ENCODE measurements at regions not wholly inside any gene's neighbourhood (a gene's known extent, or its start where the extent isn't known, plus 50 kb on each side); places are given as distances from the start of the nearest gene placed in this dataset.

DNA sequence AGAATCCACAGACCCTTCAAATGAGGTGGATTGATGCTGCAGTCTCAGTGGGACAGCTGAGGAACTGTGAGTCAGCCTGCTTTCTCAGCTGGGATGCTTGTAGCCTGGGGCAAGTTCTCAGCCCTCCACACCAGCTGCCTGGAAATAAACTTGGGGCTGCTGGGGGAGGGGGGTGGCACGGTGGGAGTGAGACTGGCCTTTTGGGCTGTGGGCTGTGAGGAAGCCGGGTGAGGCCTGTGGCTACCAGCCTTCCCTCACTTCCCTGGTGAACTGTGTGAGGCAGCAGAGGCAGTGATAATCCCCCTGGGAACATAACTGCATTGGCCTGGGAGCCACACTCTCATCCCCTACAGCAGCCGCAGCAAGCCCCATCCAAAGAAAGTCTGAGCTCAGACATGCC is 114.5 kb upstream of the GUCY1A1 start:
- DNase-seq, result no peak

- no peak for DNase-seq
These were observed 118.5 kb upstream of the GUCY1A1 start for GRCh38 chr4:155548173-155548572.

DNA sequence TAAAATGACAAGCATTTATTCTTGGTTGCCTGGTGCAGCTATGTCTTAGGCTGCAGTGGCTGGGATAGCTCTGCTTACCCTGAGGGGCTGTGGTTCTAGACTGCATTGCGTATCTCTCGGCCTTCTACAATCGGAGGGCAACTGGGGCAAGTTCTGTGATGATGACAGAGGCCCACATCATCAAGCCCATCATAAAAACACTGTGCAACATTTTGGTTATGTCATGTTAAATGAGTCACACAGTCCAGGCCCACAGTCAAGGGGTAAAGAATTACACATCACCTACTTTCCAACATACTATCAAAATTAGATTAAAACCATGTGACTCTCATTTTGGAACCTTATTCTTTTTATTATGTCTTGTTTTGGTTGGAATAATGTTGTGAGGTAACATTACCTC is 120.2 kb upstream of the GUCY1A1 start:
- DNase-seq, result no peak

DNA sequence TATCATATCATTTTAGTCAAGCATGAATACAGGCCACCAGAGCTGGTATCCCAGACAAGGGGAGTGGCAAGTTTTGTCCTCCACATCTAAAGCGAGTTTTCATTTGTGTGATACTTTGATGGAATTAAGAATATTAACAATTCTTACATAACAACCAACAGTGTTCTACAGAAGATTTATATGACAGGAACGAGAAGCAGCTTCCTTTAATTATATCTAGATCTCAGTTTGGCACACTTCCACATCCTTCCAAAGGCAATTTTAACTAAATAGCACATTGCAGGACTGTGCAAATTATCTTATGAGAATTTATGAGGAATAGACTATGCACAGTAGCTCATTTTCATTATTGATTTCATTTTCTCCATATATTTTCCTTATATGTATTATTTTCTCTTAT is 121.2 kb upstream of the GUCY1A1 start:
- no peak for DNase-seq

- peak in 1 of 14 donors; percentile 3 for DNase-seq
These were observed 122.1 kb upstream of the GUCY1A1 start for GRCh38 chr4:155544547-155544946.

DNA sequence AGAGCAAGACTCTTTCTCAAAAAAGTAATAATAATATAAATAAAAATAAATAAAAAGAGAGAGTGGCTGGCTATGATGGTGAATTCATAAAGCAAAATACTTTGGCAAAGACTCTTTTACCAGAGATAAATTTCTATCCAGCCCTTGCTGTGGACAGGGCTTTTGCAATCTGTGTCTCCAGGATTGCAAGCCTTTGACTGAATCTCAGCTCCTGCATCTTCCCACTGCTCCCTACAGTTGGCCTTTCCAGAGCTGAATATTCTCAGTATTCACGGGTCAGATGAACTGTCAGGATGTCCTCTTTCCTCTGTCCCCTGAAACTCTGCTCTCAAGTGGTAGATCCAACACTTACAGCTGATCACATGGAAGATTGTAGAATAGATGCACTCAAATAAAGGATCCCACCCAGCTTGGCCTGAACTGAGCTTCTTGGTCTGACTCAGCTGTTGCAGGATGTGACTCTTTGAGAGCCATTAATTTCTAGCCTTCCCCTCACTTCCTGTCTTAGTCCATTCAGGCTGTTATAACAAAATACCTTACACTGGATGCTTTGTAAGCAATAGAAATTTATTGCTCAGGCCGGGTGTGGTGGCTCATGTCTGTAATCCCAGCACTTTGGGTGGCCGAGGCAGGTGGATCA is 123.4 kb upstream of the GUCY1A1 start:
- no peak for DNase-seq

- DNase-seq, result no peak
These were observed 124.2 kb upstream of the GUCY1A1 start for GRCh38 chr4:155542415-155542814.

DNA sequence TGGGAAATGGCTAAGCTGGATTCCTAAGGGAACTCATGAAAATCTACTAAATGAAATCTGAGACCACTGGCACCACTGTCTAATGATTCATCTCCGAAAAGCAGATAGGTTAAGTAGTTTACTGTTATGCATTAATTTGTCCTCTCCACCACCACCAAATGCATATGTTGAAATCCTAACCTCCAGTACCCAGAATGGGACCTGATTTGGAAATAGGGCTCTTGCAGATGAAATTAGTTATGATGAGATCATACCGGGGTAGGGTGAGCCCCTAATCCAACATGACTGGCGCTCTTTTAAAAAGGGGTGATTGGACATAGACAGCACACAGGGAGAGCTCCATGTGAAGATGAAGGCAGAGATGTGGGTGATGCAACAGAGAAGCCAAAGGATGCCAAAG is 124.9 kb upstream of the GUCY1A1 start:
- DNase-seq, result no peak

DNA sequence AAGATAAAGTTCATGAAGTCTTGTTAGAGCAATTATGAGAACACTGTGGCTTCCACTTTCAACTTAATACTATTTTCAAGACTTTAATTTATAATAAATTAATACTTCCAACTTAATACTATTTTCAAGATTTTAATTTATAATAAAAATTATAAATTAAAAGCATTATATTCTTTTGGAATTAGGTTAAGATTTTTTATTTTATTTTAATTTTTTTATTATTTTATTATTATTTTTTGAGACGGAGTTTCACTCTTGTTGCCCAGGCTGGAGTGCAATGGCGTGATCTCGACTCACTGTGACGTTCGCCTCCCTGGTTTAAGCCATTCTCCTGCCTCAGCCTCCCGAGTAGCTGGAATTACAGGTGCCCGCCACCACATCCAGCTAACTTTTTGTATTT is 126.0 kb upstream of the GUCY1A1 start:
- no peak for DNase-seq

GRCh38 chr4:155539746-155540145 is 126.9 kb upstream of the GUCY1A1 start:
- DNase-seq, result no peak

- DNase-seq, result no peak
These were observed 130.7 kb upstream of the GUCY1A1 start for GRCh38 chr4:155535802-155536454.

DNA sequence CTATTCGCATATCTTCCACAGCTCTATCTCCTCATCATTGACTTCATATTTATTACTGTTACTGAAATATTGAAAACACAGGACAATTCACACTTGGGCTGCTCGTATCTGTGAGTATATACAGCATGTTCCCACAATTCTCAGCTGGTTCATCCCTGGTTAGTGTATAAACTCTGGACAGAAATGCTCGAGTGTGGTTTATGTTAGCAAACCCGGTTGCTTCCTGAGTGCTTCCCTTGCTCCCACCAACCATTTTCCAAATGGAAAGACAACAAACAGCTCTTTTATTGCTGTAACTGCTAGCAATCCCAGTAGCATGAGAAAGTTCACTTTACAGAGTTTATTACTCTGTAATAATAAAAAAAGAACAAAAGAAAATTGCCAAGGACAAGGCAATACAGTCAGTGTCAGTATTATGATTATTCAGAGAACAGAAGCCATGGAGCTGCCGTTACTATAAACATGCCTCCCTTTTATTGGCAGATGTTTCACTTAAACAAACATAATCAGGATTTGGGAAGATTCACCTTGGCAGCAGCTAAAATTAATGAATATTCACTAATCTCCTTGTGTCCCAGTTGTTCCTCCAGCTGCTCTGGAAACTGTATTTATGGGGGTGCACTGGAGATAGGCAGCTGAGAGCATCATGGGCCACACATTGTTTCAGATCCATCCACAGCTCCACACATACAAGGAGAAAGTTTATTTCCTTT is 134.1 kb upstream of the GUCY1A1 start:
- DNase-seq, result no peak

- no peak for DNase-seq
These were observed 135.8 kb upstream of the GUCY1A1 start for GRCh38 chr4:155530857-155531256.

- DNase-seq, result no peak
These were observed 136.4 kb upstream of the GUCY1A1 start for GRCh38 chr4:155530290-155530689.

DNA sequence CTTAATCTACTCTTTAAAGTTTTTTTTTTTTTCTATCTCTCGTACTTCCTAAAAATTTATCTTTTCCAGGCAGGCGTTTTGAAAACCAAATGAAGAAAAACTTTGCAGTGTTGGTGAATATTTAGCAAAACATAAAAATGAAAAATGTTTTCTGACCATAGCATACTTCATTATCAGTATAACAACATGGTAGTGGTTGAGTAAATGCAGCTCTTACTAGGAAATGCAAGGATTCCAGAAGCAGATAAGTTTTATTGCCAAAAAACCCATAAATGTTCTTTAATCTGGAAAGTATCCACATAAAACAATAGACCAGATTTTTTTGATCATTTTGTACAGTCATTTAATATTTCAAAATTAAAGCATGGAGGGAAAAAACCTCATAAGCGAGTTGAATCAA is 136.9 kb upstream of the GUCY1A1 start:
- DNase-seq, result no peak

DNA sequence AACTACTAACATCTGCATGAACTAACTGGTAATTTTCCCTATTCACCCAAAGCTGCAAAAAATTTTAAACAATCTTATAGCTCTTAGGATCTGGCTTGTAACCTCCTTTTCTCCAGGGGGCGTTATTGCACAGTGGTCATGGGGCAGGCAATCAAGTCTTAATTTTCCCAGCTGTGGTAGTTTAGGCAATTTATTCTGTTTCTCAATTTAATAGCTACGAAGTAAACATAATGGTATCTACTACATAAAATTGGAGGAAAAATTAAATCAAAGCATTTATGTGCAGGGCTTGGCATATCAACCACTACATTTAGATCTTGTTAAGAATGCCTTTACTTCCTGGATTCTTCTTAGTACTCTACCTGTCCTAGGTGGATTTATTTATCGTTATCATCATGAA is 137.4 kb upstream of the GUCY1A1 start:
- no peak for DNase-seq

- no peak for DNase-seq
These were observed 140.0 kb upstream of the GUCY1A1 start for GRCh38 chr4:155526452-155527169.

- DNase-seq, result no peak
These were observed 141.7 kb upstream of the GUCY1A1 start for GRCh38 chr4:155524926-155525455.

- DNase-seq, result no peak
These were observed 143.3 kb upstream of the GUCY1A1 start for GRCh38 chr4:155523358-155523757.

- no peak for DNase-seq
These were observed 144.4 kb upstream of the GUCY1A1 start for GRCh38 chr4:155522201-155522600.

- DNase-seq, result no peak
These were observed 144.6 kb upstream of the MAP9 start for GRCh38 chr4:155521382-155521781.

- DNase-seq, result no peak
These were observed 138.8 kb upstream of the MAP9 start for GRCh38 chr4:155515444-155516075.

- no peak for DNase-seq
These were observed 137.9 kb upstream of the MAP9 start for GRCh38 chr4:155514628-155515027.
